ENCODE measurements at regions not wholly inside any gene's neighbourhood (a gene's known extent, or its start where the extent isn't known, plus 50 kb on each side); places are given as distances from the start of the nearest gene placed in this dataset.

DNA sequence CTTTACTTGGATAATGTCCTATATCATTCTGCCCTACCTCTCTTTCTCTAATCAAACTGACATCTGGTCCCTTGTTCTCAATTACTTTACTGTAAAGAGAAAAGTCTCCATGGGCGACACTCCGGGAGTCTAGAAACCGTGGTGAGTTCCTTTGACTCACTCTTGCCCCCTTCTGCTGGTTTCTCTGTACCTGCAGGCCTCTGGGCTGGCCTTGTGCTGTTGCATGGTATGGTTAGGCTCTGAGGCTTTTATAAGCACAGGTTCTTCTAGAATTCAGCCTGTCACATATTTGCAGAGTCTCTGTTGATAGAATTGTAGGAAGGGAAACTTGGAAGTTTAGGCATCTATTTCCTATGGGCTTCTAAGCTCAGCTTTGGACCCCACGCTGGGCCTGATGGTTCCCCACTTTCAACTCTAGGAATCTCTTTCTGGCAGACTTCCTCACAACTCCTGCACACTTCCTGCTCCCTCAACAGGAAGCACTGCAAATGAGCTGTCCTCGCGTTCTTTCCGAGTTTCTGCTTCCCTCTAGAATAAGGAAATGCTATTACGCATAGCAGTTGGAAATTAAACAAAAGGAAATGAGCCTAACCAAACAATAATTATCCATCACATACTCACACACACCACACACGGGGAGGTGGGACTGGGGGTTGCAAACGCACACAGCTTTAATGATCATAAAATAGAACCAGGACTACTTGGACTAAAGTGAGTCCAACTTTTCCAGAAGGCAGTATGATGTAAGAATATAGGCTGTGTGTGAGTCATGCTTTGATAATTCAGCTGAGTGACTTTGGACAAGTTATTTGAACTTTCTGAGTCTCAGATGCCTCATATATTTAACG, 683.3 kb downstream of the QKI start:
- TF ChIP-seq, protein P1, sequence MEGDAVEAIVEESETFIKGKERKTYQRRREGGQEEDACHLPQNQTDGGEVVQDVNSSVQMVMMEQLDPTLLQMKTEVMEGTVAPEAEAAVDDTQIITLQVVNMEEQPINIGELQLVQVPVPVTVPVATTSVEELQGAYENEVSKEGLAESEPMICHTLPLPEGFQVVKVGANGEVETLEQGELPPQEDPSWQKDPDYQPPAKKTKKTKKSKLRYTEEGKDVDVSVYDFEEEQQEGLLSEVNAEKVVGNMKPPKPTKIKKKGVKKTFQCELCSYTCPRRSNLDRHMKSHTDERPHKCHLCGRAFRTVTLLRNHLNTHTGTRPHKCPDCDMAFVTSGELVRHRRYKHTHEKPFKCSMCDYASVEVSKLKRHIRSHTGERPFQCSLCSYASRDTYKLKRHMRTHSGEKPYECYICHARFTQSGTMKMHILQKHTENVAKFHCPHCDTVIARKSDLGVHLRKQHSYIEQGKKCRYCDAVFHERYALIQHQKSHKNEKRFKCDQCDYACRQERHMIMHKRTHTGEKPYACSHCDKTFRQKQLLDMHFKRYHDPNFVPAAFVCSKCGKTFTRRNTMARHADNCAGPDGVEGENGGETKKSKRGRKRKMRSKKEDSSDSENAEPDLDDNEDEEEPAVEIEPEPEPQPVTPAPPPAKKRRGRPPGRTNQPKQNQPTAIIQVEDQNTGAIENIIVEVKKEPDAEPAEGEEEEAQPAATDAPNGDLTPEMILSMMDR (IDR thresholded peaks at IDR 0.05; ENCODE audit: extremely low read depth, missing control alignments) = no peak
- DNase-seq (ENCODE audit: low spot score) = no peak

DNA sequence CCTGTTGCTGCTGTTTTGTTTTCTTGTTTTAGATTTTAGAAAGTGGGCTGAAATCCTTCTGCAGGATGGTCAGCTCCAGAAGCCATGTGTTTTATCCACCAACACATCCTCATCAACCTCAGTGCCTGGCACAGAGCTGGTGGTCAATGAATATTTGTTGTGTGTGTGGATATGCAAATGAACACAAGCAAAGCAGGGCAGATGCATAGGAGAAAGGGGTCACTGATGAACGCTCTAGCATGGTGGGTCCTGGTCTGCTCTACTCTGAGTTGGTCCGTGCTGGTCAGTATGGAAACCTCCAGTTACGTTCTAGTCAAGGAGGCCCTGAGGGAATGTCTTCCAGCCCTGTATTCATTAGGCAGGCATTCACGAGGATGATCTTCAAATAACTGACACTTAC, 682.5 kb downstream of the QKI start:
- TF ChIP-seq, protein P1 (IDR thresholded peaks at IDR 0.05; ENCODE audit: extremely low read depth, missing control alignments) = no peak
- no peak for DNase-seq (ENCODE audit: low spot score)

DNA sequence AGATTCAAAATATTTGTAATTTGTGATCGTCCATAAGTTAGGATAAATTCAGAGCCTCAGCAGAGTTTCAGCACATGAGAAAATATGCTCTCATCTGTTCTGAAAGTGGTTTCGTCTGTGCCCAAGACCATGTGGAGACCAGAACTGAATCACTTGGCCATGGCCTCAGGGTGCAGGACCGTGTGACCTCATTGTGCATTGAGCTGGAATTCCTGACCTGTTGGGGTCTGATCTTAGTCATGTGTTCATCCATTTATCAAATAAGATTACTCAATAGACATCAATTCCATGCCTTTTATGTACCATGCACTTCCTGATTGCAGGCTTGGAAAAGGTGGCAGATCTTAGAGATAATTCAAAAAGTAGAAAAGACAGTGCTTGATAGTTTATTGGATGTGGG, 680.5 kb downstream of the QKI start:
- TF ChIP-seq, protein P1 (IDR thresholded peaks at IDR 0.05; ENCODE audit: extremely low read depth, missing control alignments) = no peak
- no peak for DNase-seq (ENCODE audit: low spot score)

DNA sequence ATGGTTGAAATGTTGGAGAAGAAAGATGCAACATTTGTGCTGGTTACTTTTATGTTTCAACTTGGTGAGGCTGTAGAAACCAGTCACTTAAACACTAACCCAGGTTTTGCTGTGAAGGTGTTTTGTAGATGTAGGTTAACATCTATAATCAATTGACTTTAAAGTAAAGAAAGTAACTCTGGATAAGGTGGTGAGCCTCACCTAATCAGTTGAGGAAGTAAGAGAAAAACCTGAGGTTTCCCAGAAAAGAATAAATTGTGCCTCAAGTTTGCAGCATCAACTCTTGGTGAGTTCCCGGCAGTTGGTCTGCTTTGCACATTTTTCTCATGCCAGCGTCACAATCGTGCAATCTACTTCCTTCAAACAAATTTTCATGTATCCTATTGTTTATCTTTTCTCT, 673.4 kb downstream of the QKI start:
- no peak for DNase-seq (ENCODE audit: low spot score)
- TF ChIP-seq, protein P1 (IDR thresholded peaks at IDR 0.05; ENCODE audit: extremely low read depth, missing control alignments) = no peak

DNA sequence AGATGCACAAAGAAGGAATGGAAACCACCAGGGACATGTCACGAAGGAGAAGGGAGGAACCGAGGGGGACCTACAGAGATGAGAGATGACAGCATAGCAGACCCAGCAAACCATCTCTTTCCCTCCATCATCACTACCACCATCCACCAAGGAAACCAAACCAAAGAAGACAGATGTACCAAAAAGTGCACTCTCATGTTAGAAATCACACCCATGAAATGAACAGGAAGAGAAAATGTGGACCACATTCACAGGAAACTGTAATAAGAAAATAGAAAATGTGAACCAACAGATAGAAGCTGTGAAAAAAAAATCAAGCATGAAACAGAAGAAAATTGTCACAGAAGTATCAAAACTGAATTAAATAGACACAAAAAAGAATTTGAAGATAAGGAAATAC, 672.7 kb downstream of the QKI start:
- no peak for DNase-seq (ENCODE audit: low spot score)
- TF ChIP-seq, protein P1 (IDR thresholded peaks at IDR 0.05; ENCODE audit: extremely low read depth, missing control alignments) = no peak

DNA sequence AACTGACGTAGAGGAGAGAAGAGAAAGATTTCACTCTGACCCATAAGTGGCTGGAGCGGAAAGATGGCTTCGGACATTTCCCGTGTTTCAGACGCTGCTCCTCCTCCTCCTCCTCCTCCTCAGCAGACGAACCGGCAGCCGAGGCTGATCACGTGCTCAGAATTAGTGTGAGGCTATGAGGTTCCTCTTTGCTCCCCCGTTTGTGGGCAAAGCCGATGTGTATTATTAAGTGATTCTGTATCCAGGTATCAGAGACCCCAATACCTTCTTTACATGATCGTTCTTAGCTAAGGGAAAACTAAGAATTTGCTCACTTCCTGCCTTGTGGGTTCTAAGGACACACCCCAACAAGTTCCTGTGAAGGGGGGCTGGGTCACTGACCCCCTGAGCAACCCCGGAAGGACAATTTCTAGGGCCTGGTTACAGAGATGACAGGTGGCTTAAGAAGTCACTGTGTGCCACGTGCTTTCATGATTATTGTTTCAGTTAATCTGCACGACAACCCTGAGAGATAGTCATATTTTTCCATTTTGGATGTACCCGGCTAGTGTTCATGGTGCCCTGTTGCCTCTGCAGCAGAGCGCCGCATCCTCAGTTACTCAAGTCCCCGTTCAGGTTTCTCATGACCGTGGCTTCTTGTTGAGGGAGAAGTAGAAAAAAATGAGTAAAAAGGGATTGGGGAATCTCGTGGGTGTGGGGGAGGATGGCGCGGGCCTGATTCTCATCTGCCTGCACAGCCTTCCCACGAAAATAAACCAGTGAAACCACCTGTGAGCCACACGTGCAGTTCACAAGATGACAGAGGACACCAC, 671.8 kb downstream of the QKI start:
- TF ChIP-seq, protein P1 (IDR thresholded peaks at IDR 0.05; ENCODE audit: extremely low read depth, missing control alignments) = no peak

More for the DNA sequence above, 671.8 kb downstream of the QKI start:
- no peak for DNase-seq (ENCODE audit: low spot score)

Measured in GM20000 (cell line).